HG03575 (cell line): ENCODE measurements at regions not wholly inside any gene's neighbourhood (a gene's known extent, or its start where the extent isn't known, plus 50 kb on each side); places are given as distances from the start of the nearest gene placed in this dataset.
"Not testable (repeated sequence)": the region's sequence is repeated elsewhere in the genome, so short reads cannot be mapped to it uniquely, and the experiment has no call there.

Experiments used
- ATAC-seq: cut with Tn5 transposase; IDR thresholded peaks from one replicate; pipeline ENCODE4 v1.9.1; 2021; ENCODE audit not compliant: unreplicated experiment, insufficient number of reproducible peaks, low FRiP score; ENCODE audit errors: extremely low read depth

- ATAC-seq: no peak
Measured at GRCh38 chr4:160038615-160039014, 935.7 kb downstream of the RAPGEF2 start.

DNA sequence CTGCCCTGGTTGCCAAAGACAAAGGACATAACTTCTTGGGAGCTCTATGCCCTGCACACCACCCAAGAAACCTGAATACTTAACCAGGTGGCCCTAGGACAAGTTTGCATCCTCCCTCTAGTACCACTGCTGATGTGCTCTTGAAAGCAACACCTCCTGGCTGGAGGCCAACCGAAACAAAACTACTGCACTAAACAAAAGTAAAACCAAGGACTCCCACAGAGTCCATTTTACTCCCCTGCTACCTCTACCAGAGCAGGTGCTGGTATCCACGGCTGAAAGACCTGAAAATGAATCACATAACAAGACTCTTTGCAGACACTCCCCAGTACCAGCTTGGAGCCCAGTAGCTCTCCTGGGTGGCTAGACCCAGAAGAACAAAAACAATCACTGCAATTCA is 941.8 kb downstream of the RAPGEF2 start:
- ATAC-seq: no peak

DNA sequence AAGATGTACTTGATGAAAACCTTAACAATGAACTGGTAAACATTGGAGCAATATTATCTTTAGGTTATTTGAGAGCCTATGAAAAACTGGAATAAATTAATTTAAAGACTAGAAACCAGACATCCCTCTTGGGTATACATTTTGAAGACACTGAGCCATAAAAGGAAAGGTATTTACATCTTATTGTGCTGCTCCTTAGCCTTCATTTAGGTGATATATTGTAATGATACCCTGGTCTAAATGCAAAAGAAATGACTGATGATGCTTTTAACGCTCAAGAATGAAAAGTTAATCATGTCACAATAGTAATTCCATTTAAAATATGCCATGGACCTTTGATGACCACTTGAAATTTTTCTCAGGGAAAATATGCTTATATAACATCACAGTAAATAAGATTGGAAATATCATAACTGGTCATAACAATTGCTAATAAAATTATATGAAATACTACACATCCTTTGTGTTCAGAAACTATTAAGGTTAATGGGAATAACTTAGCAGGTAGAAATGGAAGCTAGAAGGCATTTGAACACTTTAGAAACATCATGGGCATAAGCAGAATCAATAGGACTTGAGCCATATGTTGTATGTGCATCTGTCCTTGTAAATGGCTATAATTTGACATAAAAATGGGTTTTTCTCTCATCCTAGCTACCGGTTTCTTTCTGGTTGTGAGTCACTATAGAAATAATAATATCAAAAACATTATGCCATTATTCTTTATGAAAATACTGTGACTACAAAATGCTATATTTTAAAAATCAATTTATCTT is 979.7 kb downstream of the RAPGEF2 start:
- no peak for ATAC-seq

DNA sequence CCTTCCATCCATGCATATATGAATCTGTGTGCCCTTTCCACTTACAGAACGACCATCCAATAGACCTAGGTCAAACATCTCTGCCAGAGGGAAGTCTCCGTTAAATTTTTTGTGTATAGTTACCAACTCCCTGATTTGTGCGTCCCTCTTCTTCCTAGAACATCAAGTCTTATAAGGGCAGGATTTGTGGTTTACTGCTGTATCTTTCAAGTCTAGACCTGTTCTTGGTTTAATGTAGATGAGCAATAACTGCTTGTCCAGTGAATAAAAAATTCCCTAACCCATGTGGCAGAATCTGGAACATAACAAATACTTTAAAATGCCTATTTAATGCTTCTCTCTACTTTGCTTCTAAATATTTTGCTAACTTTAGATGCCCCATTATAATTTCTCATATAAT is 988.8 kb downstream of the RAPGEF2 start:
- no peak for ATAC-seq

DNA sequence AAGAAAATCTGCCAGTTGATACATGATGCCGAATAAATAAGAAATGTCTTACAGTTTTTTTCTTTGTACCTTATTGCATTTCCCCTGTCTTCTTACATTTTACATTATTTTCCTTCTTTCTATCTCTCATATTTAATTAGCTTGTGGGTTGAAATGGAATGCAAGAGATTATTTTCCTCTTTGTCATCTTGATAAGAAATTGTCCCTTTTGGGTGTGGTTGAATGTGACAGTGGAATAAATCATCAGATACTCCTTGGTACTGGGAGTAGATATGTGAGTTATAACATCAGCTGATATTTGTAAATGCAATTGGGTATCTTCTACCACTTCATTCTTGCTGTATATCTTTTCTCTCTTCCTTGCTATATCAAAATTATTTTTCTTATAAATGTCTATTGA is 997.4 kb downstream of the RAPGEF2 start:
- ATAC-seq: no peak

DNA sequence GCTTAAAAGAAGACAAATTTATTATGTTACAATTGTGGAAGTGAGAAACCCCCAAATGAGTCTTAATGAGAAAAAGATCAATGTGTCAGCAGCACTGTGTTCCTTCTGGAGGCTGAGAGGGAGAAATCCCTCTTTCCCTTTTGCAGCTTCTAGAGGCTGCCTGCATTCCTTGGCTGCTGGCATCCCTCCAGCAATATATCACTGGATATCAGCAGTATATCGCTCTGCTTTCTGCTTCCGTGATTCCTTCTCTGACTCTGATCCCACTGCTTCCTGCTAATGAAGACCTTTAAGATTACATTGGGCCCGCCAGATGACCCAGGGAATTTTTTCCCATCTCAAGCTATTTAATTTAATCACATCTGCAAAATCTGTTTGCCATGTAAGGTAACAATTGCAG is 1008.0 kb downstream of the RAPGEF2 start:
- no peak for ATAC-seq

DNA sequence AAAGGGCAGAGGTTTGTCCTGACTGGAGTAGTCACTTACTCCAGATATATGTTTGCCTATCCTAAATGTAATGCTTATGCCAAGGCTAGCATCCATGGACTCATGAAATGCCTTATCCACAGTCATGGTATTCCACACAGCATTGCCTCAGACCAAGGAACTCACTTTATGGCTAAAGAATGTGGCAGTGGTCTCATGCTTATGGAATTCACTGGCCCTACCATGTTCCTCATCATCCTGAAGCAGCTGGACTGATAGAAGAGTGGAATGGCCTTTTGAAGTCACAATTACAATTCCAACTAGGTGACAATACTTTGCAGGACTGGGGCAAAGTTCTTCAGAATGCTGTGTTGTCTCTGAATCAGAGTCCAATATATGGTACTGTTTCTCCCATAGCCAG is 1014.8 kb downstream of the RAPGEF2 start:
- ATAC-seq: no peak

- ATAC-seq: not testable (repeated sequence)
Measured at GRCh38 chr4:160125576-160126287, 1022.9 kb downstream of the RAPGEF2 start.

DNA sequence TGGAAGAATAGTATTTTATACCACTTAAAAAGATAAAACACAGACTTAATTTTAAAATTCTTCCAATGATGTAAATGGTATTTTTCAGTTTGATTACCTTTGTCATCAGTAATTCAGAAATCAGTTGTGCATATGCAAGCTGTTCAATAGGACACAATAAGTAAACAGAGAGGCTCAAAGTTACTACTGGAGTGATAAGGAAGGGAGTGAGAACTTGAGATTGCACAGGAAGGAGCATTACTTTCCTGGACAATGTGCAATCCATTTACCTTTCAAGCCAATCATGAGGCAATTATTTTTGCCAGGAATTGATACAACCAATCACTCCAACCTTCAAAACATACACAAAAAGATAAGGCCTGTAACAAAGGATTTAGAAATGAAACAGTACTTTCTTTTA is 1024.3 kb downstream of the RAPGEF2 start:
- no peak for ATAC-seq

DNA sequence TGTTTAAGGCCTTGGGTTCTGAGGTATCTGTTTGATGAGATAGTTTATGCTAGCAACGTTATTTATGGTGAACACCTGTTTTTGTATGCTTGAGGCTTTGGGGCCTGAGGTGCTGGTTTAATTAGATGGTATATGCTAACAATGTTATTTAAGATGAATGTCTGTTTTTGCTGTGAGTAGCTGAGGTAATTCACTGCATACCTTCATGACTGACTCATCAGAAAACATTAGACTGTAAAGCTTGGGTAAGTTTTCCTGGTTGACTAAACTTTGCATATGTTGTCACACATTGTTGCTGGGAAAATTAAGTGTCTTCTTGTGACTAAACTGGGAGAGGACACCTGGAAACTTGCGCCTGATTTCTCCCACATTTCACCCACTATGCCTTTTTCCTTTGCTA is 1026.6 kb downstream of the RAPGEF2 start:
- ATAC-seq: no peak

- ATAC-seq: no peak
Measured at GRCh38 chr4:160136021-160136420, 1033.1 kb downstream of the RAPGEF2 start.

DNA sequence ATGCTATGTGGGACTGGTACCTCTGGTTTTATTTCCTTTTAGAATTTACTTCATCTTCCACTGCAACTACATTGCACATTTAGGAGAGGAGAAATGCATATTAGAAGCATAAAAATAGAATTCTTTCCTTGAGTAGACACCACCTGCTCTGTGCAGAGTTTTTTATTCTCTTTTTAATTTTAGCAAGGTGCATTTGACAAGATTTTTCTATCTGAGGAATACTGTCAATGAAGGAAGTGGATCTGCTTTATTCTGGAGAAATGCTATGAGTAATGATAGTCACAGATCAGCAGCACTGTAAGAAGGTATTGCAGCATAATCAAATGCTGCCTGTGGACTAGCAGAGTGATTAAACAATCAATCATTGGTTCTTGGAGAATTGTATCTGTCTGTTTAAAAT is 1038.3 kb downstream of the RAPGEF2 start:
- ATAC-seq: no peak

- ATAC-seq: peak; percentile 100
Measured at GRCh38 chr4:160142579-160142978, 1039.7 kb downstream of the RAPGEF2 start.

DNA sequence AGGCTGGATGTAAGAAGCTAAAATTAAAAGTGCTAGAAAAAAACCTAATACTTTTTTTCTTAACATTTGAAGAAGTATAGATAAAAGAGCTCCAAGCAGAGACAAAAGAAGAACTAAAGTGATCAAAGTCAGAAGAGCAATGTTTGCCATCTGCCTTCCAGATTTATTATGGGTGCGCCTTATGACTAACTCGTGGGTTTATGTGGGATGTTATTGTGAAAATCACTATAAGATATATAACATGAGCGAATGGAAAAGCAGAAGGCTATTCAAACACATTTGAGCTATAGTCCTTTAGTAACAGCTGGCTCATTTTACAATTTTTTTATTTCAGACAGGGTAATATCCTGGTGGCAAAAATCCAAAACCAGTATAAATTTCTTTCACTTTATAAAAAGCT is 1040.7 kb downstream of the RAPGEF2 start:
- ATAC-seq: no peak

DNA sequence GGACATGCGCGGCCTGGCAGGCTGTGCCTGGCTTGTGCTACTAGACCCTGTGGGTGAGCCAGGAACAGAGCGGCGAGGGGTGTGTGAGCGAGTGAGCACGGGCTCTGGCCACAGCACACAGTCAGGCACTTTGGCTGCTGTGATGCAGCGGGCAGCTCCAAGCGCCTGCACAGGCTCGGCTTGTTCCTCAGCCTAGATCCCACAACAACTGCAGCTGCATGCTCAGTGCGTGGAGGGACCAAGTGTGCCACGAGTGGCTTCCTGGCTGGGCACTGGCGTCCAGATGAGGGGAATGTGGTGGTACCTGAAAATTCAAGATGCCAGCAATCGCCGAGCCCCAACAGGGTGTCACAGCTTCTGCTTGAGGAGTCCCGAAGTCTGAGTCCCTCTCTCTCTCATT is 1056.6 kb downstream of the RAPGEF2 start:
- no peak for ATAC-seq

DNA sequence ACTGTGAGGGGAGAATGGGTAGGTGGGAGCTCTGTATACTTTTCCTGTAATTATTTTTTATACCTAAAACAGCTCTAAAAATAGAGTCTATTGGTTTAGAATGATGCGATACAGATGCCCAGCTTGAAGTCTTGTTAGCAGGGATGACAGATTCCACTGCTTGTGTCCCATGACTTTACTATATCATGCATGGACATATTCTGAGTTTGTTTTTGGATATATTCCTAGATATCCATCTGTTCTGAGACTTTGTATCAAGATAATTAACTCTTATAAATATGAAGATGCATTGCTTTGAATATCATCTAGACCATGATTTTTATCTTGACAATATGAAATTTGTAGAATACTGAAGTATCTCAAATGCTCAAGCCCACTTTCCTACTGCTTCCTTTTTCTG is 1058.1 kb downstream of the RAPGEF2 start:
- no peak for ATAC-seq

DNA sequence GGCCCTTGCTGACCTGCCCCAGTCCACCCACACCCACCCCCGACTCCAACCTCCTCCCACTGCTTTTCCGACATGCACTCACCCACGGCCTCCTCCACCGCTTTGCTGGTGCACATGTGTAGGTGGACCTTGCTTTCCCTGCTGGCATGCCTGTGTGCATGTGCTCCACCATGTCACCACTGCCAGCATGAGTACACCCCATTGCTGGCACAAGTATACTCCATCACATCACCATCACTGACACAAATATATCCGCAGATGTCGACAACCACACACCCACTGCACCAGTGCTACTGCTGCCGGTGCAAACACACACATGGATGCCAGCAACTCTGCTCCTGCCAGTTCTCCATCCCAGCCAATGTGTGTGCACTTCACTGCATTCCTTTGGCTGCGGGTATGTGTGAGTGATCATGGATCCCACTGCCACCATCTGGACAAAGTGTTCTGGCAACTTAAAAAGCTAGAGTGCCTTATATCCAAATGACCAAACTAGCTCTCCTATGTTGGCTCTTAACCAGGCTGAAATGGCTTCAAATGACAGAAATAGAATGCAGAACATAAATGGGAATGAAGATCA is 1072.3 kb downstream of the RAPGEF2 start:
- no peak for ATAC-seq

DNA sequence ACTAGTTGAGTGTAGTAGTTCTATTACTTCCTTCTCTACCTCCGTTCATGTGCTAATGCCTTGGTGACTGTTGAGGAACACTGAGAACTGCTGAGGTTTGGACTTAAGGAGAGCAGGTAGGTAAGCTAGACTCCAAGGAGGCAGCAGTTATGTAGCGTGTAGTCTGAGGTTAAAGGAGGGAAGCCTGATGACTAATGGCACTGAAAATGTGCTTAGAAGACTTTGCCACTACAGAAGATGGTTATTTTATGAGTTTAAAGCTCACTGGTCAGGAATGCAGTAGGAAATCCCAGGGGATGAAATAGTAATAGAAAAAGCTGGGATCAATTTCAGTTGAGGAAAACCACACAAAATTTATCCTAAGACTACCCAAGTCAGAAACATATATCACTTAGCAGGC is 1077.3 kb downstream of the RAPGEF2 start:
- ATAC-seq: no peak

DNA sequence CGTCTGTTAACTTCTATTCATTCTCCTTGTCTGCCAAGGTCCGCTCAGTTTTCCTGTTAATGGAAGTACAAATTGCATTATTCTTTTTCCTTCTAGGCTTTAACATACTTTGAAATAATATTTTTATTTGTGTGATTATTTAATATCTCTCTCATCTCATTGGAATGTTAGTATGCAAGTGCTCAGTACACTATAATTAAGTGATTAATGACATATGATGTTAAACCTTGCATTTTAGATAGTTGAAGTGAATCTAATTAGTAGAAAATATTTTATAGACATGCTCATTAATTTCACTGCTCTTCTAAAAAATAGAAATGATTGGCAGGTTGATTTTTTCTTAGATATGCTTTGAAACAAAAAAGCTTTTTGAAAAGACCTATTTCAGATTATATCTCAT is 1079.8 kb downstream of the RAPGEF2 start:
- ATAC-seq: no peak

GRCh38 chr4:160184884-160185283 is 1082.0 kb downstream of the RAPGEF2 start:
- ATAC-seq: no peak
